GM21423 (cell line): ENCODE measurements at regions not wholly inside any gene's neighbourhood (a gene's known extent, or its start where the extent isn't known, plus 50 kb on each side); places are given as distances from the start of the nearest gene placed in this dataset.

ENCODE experiments used
- ATAC-seq: cut with Tn5 transposase; IDR thresholded peaks from one replicate; pipeline ENCODE4 v1.9.1; 2021; ENCODE audit warnings: mild to moderate bottlenecking, moderate library complexity; ENCODE audit not compliant: unreplicated experiment

DNA sequence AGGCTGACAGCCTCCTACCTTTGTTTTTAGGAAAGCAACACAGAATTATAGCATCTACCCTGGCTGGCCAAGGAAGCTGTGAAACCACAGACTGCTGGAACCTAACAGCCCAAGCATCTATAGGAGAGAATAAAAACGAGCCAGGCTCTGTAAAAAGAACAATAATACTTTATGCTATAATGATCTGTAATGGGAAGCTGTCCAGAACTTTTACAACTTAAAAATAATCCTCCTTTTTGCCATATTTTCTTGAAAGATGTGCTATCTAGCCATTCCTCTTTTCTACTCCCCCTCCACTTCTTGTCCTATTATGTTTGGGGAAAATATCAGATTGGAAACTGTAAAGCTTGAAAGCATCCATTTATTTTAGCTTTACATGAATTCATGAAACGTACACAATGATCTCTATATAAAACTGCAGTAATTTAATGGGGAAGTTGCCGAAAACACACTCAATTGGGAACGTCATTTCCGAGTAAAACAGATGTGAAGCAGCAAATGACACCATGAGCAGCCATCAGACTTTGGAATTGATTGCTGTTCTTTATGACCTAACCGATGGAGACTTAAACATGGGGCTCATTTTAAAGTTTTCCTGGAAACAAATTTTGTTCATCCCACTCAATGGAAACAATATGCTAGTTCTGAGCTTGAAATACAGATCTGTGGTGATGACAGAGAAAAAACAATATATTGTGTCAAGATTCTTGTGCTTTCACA lies 450.3 kb upstream of the CLINT1 start:
- no peak for ATAC-seq

GRCh38 chr5:158308429-158309025 lies 449.6 kb upstream of the CLINT1 start:
- ATAC-seq: no peak

GRCh38 chr5:158305861-158306260 lies 446.9 kb upstream of the CLINT1 start:
- no peak for ATAC-seq

DNA sequence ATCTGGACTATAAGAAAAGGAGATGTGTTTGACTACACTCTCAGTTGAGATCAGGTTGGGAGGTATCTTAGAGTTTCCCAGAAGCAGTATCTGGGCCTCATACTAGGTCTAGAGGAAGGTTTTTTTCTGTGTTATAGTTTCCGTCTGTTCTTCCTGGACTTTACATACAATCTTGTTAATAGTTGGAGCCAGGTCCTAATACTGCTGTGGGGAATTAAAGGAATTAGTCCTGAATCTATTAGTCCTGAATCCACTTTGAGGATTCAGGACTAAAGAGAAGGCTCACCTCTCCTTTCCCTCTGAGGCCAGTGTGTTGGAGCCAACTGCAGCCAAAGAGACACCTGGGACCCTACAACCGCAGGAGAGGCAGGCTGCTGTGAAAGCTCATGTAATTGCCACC lies 445.7 kb upstream of the CLINT1 start:
- no peak for ATAC-seq

DNA sequence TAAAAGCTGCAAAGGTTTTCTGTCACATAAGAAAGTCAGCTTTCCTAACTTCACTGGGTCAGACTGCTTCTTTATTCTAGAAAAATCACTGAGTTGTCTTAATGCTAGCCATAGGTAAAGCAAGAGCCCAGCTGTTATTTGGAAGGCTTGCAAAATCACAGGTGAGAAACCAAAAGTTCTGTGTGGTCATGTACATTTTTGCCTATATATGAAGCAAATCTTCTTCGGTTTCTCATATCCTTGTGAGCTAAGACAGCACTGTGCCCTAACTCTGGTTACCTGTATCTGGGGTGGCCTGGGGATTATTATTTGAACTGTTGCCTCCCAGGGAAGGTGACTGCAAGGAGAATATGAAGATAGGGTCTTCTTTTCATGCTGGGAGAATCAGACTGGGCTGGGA lies 444.9 kb upstream of the CLINT1 start:
- no peak for ATAC-seq

GRCh38 chr5:158303275-158303674 lies 444.3 kb upstream of the CLINT1 start:
- ATAC-seq: no peak

DNA sequence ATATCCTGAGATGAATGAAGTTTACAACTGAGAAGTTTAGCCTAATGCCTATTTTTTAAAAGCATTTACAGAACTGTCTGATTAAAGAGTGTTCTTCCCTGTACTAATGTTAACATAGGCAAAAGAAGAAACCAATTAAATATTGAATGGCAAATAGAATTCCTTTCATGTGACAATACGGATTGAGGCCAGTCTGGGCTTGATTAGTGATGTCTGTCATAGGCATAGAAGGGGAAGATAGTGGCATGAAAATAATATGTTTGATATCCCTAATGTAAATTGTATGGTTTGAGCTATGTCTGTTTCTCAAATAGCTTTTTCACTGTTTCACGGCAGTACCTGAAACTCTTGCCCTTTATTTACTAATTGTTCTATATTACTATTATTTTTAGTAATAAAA lies 443.1 kb upstream of the CLINT1 start:
- no peak for ATAC-seq

- ATAC-seq: no peak
These were observed 442.2 kb upstream of the CLINT1 start for GRCh38 chr5:158301186-158301585.

GRCh38 chr5:158300256-158300655 lies 441.3 kb upstream of the CLINT1 start:
- no peak for ATAC-seq

DNA sequence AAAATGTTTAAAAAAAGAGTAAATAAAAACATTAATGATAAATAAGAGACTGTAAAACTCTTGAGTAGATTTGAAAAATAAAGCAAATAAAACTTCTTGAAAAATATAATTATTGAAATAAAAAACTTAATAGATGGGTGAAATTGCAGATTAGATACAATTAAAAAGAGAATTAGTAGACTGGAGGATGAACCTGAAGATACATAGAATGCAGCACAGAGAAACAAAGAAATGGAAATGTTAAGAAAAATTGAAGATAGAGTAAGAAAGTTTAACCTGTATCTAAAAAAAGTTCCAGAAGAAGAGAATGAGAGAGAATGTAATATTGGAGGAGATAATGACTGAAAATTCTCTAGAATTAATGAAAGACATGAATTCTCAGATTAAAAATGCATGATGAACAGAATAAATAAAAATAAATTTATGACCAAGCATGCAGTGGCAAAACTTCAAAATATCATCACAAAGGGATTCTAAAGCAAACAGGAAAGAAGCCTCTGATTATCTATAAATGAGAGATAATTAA lies 438.1 kb upstream of the CLINT1 start:
- no peak for ATAC-seq

- ATAC-seq: no peak
These were observed 435.8 kb upstream of the CLINT1 start for GRCh38 chr5:158294701-158295100.

- no peak for ATAC-seq
These were observed 434.0 kb upstream of the CLINT1 start for GRCh38 chr5:158292981-158293380.

DNA sequence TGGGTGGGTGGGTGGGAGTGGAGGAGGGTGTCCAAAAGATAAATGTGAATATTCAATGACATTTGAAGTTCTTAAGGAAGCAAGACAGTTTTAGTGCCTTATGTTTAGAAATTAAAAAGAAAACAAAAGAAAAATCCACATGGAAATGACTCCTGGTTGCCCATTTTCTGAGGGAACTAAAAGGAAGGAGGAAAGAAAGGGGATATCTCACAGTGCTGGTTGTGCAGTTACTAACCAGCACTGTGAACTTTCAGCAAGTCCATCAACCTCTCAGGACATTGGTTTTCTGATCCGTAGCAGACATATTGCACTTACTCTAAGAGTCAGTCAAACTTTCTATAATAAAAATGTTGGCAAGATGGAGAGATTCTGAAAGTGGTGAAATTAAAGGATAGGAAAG lies 431.0 kb upstream of the CLINT1 start:
- ATAC-seq: no peak

DNA sequence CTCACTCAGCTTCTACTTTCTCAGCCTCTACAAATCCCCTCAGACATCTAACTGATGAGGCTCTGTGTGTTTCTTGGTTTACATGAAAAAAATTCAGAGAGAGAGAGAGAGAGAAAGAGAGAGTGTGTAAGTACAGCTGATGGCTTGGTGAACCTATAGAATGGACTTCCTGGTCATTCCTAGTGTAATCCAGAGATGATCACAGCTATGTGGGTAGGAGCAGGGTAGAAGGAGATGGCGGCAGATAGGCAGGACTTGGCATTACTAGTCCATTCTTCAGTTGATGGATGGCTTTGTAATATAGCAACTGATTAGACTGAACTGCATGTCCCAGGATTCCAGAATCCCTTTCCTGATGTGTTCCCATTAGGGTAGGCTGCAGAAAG lies 429.3 kb upstream of the CLINT1 start:
- no peak for ATAC-seq

GRCh38 chr5:158287643-158288271 lies 428.8 kb upstream of the CLINT1 start:
- no peak for ATAC-seq

GRCh38 chr5:158286827-158287226 lies 427.9 kb upstream of the CLINT1 start:
- ATAC-seq: no peak

- no peak for ATAC-seq
These were observed 426.8 kb upstream of the CLINT1 start for GRCh38 chr5:158285698-158286097.

GRCh38 chr5:158284242-158284641 lies 425.3 kb upstream of the CLINT1 start:
- ATAC-seq: no peak

DNA sequence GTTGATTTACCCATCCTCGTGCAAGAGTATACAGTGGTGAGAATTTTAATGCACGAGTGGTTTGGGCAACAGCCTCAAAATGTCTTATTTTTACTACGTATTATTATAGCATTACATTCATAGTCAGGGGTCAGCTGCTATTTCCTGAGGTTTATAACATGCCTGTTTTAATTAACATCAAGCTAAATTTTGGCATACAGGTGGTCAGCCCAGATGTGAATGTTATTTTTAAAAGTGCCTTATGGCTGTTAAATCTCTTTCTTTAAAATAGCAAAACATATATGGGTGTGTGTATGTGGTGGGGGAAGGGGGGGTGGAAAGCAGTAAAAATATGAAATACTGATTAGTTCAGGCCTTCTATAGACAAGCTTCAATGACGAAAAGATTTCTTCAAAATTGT lies 424.5 kb upstream of the CLINT1 start:
- ATAC-seq: no peak

- no peak for ATAC-seq
These were observed 419.4 kb upstream of the CLINT1 start for GRCh38 chr5:158278216-158278925.

DNA sequence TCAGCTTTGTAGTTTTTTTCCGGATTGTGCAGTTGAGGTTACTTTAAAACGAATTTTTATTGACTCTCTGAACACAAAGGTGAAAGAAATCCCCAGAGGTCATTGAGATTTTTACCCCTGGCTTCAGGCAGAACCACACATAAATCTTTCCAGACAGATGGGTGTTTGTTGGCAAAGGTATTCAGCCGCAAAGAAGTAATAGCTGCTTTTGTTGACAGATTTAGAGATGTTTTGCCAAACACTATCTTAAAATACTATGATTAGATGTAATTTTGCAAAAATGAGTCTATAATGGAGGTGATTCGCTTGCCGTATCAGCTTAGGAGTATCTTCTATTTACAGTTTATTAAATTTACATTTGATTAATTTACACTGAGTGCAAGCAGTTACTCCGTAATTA lies 418.3 kb upstream of the CLINT1 start:
- ATAC-seq: no peak

DNA sequence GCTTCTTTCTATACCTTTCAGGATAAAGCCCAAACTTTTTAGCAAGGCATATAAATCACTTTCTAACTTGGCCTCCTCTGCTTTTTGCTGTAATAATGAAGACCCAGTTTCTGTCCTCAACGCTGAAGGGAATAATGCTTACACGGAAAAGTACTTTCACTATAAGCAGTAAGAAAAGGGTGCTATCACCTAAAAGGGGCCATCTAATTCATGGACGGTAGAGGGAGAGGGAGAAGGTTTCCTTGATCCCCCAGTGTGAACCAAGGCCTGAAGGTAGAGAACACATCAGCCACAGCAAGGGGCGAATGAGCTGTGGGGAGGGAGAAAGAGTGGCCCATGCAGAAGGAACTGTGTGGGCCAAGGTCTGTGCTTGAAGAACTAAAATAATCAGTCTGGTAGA lies 417.7 kb upstream of the CLINT1 start:
- no peak for ATAC-seq
